OCI-LY7 (cell line): ENCODE measurements at regions not wholly inside any gene's neighbourhood (a gene's known extent, or its start where the extent isn't known, plus 50 kb on each side); places are given as distances from the start of the nearest gene placed in this dataset.
A peak's percentile ranks its signal among the peaks of the same experiment; 100 is the strongest.

Source experiments
- BruUV-seq: library from RNA; stranded (reverse); fragments of 400-500 nt; replicated peaks from 2 replicates; lab custom pipeline; 2021; lab: Mats Ljungman, UMichigan
- CTCF ChIA-PET: fragments of 300-600 bp; sonication (Branson Sonifier 250); formaldehyde crosslinking; loops from one replicate; lab custom pipeline; 2022; ENCODE audit warnings: antibody characterized with exemption; ENCODE audit not compliant: unreplicated experiment; lab: Charles Lee
- POLR2A ChIA-PET: fragments of 300-600 bp; sonication (Branson Sonifier 250); formaldehyde crosslinking; loops from one replicate; lab custom pipeline; 2022; ENCODE audit warnings: antibody characterized with exemption; lab: Charles Lee
- DNase-seq: peaks from one replicate; pipeline ENCODE4 v3.0.0-alpha.2; 2015; ENCODE audit warnings: low spot score
- H2AFZ ChIP-seq: fragments of 200-600 bp; sonication (generic), shearing (Covaris generic); 2 replicates; pipeline ENCODE4 v1.6.1; 2014; ENCODE audit warnings: mild to moderate bottlenecking, antibody characterized with exemption, low read length, moderate library complexity
- H3K27ac ChIP-seq: fragments of 200-600 bp; sonication (generic); 2 replicates; pipeline ENCODE4 v1.5.1; 2014; ENCODE audit warnings: mixed run types, low read depth, mild to moderate bottlenecking, moderate library complexity, low read length, inconsistent platforms; ENCODE audit not compliant: poor library complexity, severe bottlenecking
- H3K36me3 ChIP-seq: fragments of 200-600 bp; sonication (generic); 2 replicates; pipeline ENCODE4 v1.6.1; 2014; ENCODE audit warnings: mild to moderate bottlenecking, antibody characterized with exemption, low read length, moderate library complexity, mixed read lengths; ENCODE audit not compliant: insufficient read depth
- H3K4me1 ChIP-seq: fragments of 200-600 bp; sonication (generic); 2 replicates; pipeline ENCODE4 v1.5.1; 2014; ENCODE audit warnings: mild to moderate bottlenecking, low read length; ENCODE audit not compliant: insufficient read depth, poor library complexity, severe bottlenecking
- H3K4me2 ChIP-seq: fragments of 200-600 bp; sonication (generic); 2 replicates; pipeline ENCODE4 v1.6.1; 2014; ENCODE audit warnings: mild to moderate bottlenecking, low read length
- H3K4me3 ChIP-seq: fragments of 200-600 bp; sonication (generic); 2 replicates; pipeline ENCODE4 v1.5.1; 2014; ENCODE audit warnings: mild to moderate bottlenecking, low read depth, low read length; ENCODE audit not compliant: poor library complexity, severe bottlenecking
- H3K79me2 ChIP-seq: fragments of 200-600 bp; sonication (generic); 2 replicates; pipeline ENCODE4 v1.6.1; 2016; ENCODE audit warnings: low read depth, mild to moderate bottlenecking, low read length, moderate library complexity, mixed read lengths; ENCODE audit not compliant: insufficient read depth
- H3K9me2 ChIP-seq: fragments of 200-600 bp; sonication (generic); 2 replicates; pipeline ENCODE4 v1.6.1; 2016; ENCODE audit warnings: mild to moderate bottlenecking, low read length, mixed read lengths; ENCODE audit not compliant: insufficient read depth
- H3K9me3 ChIP-seq: fragments of 200-600 bp; sonication (generic); 2 replicates; pipeline ENCODE4 v1.6.1; 2014; ENCODE audit warnings: mild to moderate bottlenecking, mixed run types, low read length, mixed read lengths
- H4K20me1 ChIP-seq: fragments of 200-600 bp; sonication (generic); 2 replicates; pipeline ENCODE4 v1.6.1; 2014; ENCODE audit warnings: mild to moderate bottlenecking, antibody characterized with exemption, low read length, moderate library complexity, mixed read lengths; ENCODE audit not compliant: insufficient read depth
- CTCF ChIP-seq: fragments of 200-600 bp; sonication (generic); conservative IDR thresholded peaks from 2 replicates; pipeline ENCODE4 v1.5.1; 2014; ENCODE audit warnings: mild to moderate bottlenecking, antibody characterized with exemption, low read length, moderate library complexity, mixed read lengths
- EZH2phosphoT487 ChIP-seq: fragments of 200-600 bp; sonication (generic); IDR thresholded peaks from 2 replicates; pipeline ENCODE4 v1.6.1; 2018; ENCODE audit warnings: low read depth, borderline replicate concordance, mild to moderate bottlenecking, mixed run types, antibody characterized with exemption, low read length, moderate library complexity, mixed read lengths
- intact Hi-C: fragments of 100-400 bp; cut with micrococcal nuclease; formaldehyde crosslinking; loops from one replicate; pipeline ENCODE4 v1.10.0; 2022; ENCODE audit not compliant: unreplicated experiment

DNA sequence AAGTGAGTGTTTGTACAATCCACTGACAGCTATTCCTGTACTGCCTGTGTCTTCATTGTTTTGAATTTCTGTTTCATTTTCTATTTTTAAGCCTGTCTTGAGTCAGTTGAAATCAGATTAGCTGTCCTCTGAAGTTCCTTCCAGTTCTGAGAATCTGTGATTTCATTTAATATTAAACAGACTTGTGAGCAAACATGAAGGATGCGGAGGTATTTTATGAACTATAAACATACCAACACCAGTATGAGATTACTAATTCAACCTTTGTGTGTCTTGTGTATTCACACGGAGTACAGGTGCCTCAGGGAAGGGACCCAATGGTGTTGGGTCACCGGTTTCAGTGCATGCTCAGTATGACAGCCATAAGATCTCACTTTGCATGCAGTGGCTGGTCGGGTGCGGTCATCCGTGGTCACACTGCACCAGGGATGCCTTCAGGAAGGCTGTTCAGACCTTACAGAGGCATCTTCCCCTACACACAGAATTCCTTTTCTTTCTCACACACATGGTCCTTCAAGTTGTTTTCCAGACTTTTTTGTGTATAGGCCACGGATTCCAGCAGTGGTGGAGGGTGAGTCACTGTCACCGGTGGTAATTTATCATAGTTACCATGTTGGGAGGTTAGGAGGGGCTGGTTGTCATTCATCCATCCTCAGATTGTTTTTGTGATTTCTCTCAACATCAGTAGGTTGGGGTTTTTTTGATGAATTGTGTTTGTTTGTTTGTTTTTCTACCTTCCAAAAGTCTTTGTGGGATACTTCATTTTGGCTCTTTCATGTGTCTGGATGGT, 103.0 kb upstream of the SFSWAP start:
- Histone ChIP-seq H3K9me3 (no peaks in the 10 kb centered on the region), H4K20me1 (no peaks in the 10 kb centered on the region), H3K4me1 (peaks cover 7% of the 10 kb centered on the region), H3K36me3 (no peaks in the 10 kb centered on the region), H2AFZ (no peak overlapping the region), H3K4me3 (no peak overlapping the region), H3K27ac (no peak overlapping the region), H3K79me2 (no peaks in the 10 kb centered on the region), H3K4me2 (no peak overlapping the region), H3K9me2 (no peaks in the 10 kb centered on the region)
- TF ChIP-seq CTCF (no peak), EZH2phosphoT487 (no peak)
- ChIA-PET POLR2A (no interaction called here), CTCF (no interaction called here)
- intact Hi-C loops, result loop anchor here (5.0 kb wide), 1 partner anchor 224 kb away; no protein-coding TSS in a partner anchor
- no peak for DNase-seq
- no TSS peak for BruUV-seq

GRCh38 chr12:131608740-131609690, 101.9 kb upstream of the SFSWAP start:
- H3K9me2 ChIP-seq, result no peaks in the 10 kb centered on the region
- H3K79me2 ChIP-seq, result no peaks in the 10 kb centered on the region
- no peak overlapping the region for H3K27ac ChIP-seq
- H4K20me1 ChIP-seq, result no peaks in the 10 kb centered on the region
- peak; percentile 50 for DNase-seq
- no peaks in the 10 kb centered on the region for H3K36me3 ChIP-seq
- ChIA-PET CTCF (no interaction called here), POLR2A (no interaction called here)
- no peak overlapping the region for H2AFZ ChIP-seq
- peaks cover 7% of the 10 kb centered on the region for H3K4me1 ChIP-seq
- H3K4me3 ChIP-seq, result no peak overlapping the region
- BruUV-seq, result no TSS peak
- intact Hi-C loops, result loop anchor here (5.0 kb wide), 1 partner anchor 223 kb away; no protein-coding TSS in a partner anchor
- H3K9me3 ChIP-seq, result no peaks in the 10 kb centered on the region
- H3K4me2 ChIP-seq, result no peak overlapping the region
- no peak for TF ChIP-seq EZH2phosphoT487
- peak; percentile 84 for TF ChIP-seq CTCF
